ENCODE measurements at regions not wholly inside any gene's neighbourhood (a gene's known extent, or its start where the extent isn't known, plus 50 kb on each side); places are given as distances from the start of the nearest gene placed in this dataset.
"Not testable (repeated sequence)": the region's sequence is repeated elsewhere in the genome, so short reads cannot be mapped to it uniquely, and the experiment has no call there.

DNA sequence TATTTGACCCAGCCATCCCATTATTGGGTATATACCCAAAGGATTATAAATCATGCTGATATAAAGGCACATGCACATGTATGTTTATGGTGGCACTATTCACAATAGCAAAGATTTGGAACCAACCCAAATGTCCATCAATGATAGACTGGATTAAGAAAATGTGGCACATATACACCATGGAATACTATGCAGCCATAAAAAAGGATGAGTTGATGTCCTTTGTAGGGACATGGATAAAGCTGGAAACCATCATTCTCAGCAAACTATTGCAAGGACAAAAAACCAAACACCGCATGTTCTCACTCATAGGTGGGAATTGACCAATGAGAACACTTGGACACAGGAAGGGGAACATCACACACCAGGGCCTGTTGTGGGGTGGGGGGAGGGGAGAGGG, 147.3 kb upstream of the STK26 start:
- not testable (repeated sequence) for H3K4me3 ChIP-seq; DNase-seq (ENCODE audit: low read depth in 1 of 2, low spot score in 2 of 2); H3K9me3 ChIP-seq (replicated peaks); H3K27ac ChIP-seq; H3K4me1 ChIP-seq (replicated peaks); H3K27me3 ChIP-seq (replicated peaks); H3K36me3 ChIP-seq

DNA sequence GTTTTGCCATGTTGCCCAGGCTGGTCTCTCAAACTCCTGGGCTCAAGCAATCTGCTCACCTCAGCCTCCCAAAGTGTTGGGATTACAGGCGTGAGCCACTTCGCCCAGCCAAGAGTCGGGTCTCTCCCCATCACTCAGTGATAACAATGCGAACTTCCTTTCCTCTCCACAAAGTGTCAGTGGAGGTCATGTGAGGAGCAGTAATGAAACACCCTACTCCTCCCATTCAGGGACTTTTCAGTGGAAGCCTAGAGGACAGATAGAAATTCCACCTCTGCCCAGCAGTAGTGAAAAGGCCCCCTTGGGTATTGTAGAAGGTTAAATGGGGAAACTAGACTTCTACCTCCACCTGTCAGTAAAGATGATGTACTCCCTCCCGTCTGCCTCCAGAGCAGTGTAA, 141.9 kb upstream of the STK26 start:
- no peaks in the 10 kb centered on the region for H3K27me3 ChIP-seq (replicated peaks)
- DNase-seq (ENCODE audit: low read depth in 1 of 2, low spot score in 2 of 2): no peak
- H3K9me3 ChIP-seq (replicated peaks): no peaks in the 10 kb centered on the region
- no peaks in the 10 kb centered on the region for H3K36me3 ChIP-seq
- no peak overlapping the region for H3K4me3 ChIP-seq
- no peak overlapping the region for H3K27ac ChIP-seq
- H3K4me1 ChIP-seq (replicated peaks): no peaks in the 10 kb centered on the region

- not testable (repeated sequence) for H3K4me1 ChIP-seq (replicated peaks); H3K4me3 ChIP-seq; H3K36me3 ChIP-seq; DNase-seq (ENCODE audit: low read depth in 1 of 2, low spot score in 2 of 2); H3K27ac ChIP-seq; H3K9me3 ChIP-seq (replicated peaks); H3K27me3 ChIP-seq (replicated peaks)
These were observed 138.1 kb upstream of the STK26 start for GRCh38 chrX:131885042-131885441.

- not testable (repeated sequence) for H3K27me3 ChIP-seq (replicated peaks); H3K36me3 ChIP-seq; DNase-seq (ENCODE audit: low read depth in 1 of 2, low spot score in 2 of 2); H3K9me3 ChIP-seq (replicated peaks); H3K27ac ChIP-seq; H3K4me1 ChIP-seq (replicated peaks); H3K4me3 ChIP-seq
These were observed 129.2 kb upstream of the STK26 start for GRCh38 chrX:131893857-131894256.

- Histone ChIP-seq H3K4me3 (no peak overlapping the region), H3K27me3 (replicated peaks) (no peaks in the 10 kb centered on the region), H3K36me3 (no peaks in the 10 kb centered on the region), H3K27ac (no peak overlapping the region), H3K9me3 (replicated peaks) (no peaks in the 10 kb centered on the region), H3K4me1 (replicated peaks) (no peaks in the 10 kb centered on the region)
- DNase-seq (ENCODE audit: low read depth in 1 of 2, low spot score in 2 of 2): no peak
These were observed 128.1 kb upstream of the STK26 start for GRCh38 chrX:131894995-131895394.

DNA sequence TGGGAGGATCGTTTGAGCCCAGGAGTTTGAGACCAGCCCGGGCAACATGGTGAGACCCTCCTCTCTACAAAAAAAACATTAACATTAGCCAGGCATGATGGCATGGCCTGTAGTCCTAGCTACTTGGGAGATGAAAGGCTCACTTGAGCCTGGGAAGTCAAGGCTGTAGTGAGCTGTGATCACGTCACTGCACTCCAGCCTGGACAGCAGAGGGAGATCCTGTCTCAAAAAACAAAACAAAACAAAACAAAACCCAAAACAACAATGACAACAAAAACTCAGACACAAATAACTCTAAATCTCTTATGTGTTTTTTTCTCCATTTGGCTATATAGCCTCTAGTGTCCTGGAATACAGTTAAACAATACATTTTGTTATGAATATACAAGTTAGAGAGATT, 127.3 kb upstream of the STK26 start:
- DNase-seq (ENCODE audit: low read depth in 1 of 2, low spot score in 2 of 2): no peak
- Histone ChIP-seq H3K9me3 (replicated peaks) (no peaks in the 10 kb centered on the region), H3K27ac (no peak overlapping the region), H3K4me1 (replicated peaks) (no peaks in the 10 kb centered on the region), H3K36me3 (no peaks in the 10 kb centered on the region), H3K27me3 (replicated peaks) (no peaks in the 10 kb centered on the region), H3K4me3 (no peak overlapping the region)

DNA sequence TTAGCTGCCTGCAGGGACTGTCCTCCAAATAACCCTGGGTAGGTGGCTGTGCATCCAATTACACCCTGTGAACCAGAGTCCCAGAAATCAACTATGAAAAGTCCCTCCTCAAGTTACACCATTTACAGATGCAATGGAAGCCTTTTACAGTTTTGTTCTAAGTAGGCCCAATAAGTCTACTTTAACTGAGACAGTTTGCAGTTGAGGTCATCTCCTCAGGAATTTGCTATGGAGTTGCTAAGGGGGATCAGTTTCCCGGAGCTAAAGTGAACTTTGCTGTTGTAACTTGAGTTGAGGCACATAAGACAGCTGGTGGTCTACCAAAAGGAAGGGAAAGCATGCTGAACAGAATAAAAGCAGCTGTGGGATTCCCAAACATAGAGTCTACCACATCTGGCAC, 121.6 kb upstream of the STK26 start:
- Histone ChIP-seq H3K4me3 (no peak overlapping the region), H3K27ac (no peak overlapping the region), H3K36me3 (no peaks in the 10 kb centered on the region), H3K9me3 (replicated peaks) (no peaks in the 10 kb centered on the region), H3K27me3 (replicated peaks) (no peaks in the 10 kb centered on the region), H3K4me1 (replicated peaks) (no peaks in the 10 kb centered on the region)
- DNase-seq (ENCODE audit: low read depth in 1 of 2, low spot score in 2 of 2): no peak

DNA sequence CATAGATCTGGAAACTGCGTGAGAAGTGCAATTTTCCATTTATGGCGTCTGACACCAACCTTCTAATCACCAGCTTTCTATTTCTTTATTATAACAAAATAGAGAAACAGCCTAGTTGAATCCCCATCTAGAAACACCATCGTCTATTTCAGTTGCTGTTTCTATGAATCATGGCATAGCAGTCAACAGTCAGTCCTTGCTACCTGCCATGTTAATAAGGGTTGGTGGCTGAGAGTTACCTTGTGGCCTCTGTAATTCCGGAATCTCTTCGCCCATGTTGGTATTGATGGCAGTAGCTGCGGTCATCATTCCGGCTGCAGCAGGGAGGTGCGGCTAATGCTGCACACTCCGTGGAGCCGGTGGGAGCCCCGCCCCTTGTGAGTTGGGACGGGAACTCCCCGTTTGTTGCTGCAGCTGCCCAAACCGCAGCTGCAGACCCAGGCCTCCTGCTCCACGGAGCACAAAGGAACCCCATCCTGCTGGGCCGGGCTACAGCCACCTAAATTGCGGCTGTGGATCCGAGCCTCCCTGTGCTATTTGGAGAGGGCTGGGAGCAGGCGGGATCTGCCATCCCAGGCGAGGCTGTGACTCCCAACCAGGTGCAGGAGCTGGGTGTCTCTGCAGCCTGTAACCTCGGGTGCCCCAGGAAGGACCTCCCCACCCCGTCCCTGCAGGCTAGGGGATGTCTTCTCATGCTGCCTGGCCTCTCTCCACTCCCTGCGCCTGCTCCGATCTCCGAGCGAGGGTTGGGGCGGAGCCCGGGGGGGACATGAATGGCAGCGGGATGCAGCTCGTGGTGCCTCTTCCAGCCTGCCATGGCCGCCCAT, 115.4 kb upstream of the STK26 start:
- no peak for DNase-seq (ENCODE audit: low read depth in 1 of 2, low spot score in 2 of 2)
- Histone ChIP-seq H3K36me3 (no peaks in the 10 kb centered on the region), H3K27me3 (replicated peaks) (no peaks in the 10 kb centered on the region), H3K27ac (no peak overlapping the region), H3K4me3 (no peak overlapping the region), H3K4me1 (replicated peaks) (no peaks in the 10 kb centered on the region), H3K9me3 (replicated peaks) (no peaks in the 10 kb centered on the region)

GRCh38 chrX:131910586-131910985, 112.5 kb upstream of the STK26 start:
- Histone ChIP-seq H3K27me3 (replicated peaks) (no peaks in the 10 kb centered on the region), H3K4me3 (no peak overlapping the region), H3K27ac (no peak overlapping the region), H3K36me3 (no peaks in the 10 kb centered on the region), H3K9me3 (replicated peaks) (no peaks in the 10 kb centered on the region), H3K4me1 (replicated peaks) (no peaks in the 10 kb centered on the region)
- DNase-seq (ENCODE audit: low read depth in 1 of 2, low spot score in 2 of 2): no peak

DNA sequence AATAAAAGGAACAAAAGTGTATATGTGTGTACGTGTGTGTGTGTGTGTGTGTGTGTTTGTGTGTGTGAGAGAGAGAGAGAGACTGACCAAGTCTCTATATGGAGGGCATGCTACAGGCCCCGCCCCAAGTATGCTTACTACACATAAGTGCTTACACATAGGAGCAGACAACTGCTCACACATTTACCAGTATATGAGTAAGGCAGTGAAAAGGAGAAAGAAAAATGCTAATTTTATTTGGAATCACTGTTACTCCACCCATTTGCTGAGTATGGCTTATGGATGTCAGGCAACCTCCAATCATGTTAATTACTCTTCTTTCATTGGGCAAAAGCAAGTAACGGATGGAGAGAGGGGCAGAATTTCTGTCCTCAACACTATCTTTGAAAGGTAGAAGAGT, 107.6 kb upstream of the STK26 start:
- no peaks in the 10 kb centered on the region for H3K27me3 ChIP-seq (replicated peaks)
- no peaks in the 10 kb centered on the region for H3K4me1 ChIP-seq (replicated peaks)
- no peak overlapping the region for H3K27ac ChIP-seq
- no peak for DNase-seq (ENCODE audit: low read depth in 1 of 2, low spot score in 2 of 2)
- no peaks in the 10 kb centered on the region for H3K36me3 ChIP-seq
- H3K9me3 ChIP-seq (replicated peaks): no peaks in the 10 kb centered on the region
- H3K4me3 ChIP-seq: no peak overlapping the region

- H3K36me3 ChIP-seq: no peaks in the 10 kb centered on the region
- no peak for DNase-seq (ENCODE audit: low read depth in 1 of 2, low spot score in 2 of 2)
- no peak overlapping the region for H3K4me3 ChIP-seq
- H3K27ac ChIP-seq: no peak overlapping the region
- H3K4me1 ChIP-seq (replicated peaks): no peaks in the 10 kb centered on the region
- no peaks in the 10 kb centered on the region for H3K9me3 ChIP-seq (replicated peaks)
- H3K27me3 ChIP-seq (replicated peaks): no peaks in the 10 kb centered on the region
These were observed 105.5 kb upstream of the STK26 start for GRCh38 chrX:131917588-131917987.

GRCh38 chrX:131918839-131919238, 104.3 kb upstream of the STK26 start:
- no peak overlapping the region for H3K4me3 ChIP-seq
- DNase-seq (ENCODE audit: low read depth in 1 of 2, low spot score in 2 of 2): no peak
- H3K9me3 ChIP-seq (replicated peaks): no peaks in the 10 kb centered on the region

DNA sequence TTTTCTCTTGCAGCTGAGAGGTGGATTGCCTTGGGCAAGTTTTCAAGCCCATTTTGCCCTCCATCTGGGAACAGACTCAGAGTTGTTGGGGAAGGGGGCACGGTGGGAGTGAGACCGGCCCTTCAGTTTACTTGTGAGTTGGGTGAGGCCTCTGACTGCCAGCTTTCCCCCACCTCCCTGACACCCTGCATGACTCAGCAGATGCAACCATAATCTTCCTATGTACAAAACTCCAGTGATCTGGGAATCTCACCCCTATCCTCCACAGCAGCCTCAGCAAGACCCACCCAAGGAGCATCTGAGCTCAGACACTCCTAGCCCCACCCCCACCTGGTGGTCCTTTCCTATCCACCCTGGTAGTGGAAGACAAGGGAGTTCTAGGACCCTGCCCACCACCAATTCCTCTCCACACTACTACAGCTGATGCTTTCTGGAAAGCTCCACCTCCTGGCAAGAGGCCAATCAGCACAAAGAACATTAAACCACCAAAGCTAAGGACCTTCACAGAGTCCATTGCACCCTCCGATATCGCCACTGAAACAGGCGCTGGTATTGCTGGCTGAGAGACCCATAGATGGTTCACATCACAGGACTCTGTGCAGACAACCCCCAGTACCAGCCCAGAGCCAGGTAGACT, 99.4 kb upstream of the STK26 start:
- no peaks in the 10 kb centered on the region for H3K9me3 ChIP-seq (replicated peaks)
- H3K27ac ChIP-seq: no peak overlapping the region
- no peaks in the 10 kb centered on the region for H3K4me1 ChIP-seq (replicated peaks)
- H3K27me3 ChIP-seq (replicated peaks): no peaks in the 10 kb centered on the region
- H3K4me3 ChIP-seq: no peak overlapping the region
- H3K36me3 ChIP-seq: no peaks in the 10 kb centered on the region
- DNase-seq (ENCODE audit: low read depth in 1 of 2, low spot score in 2 of 2): no peak

More at GRCh38 chrX:131918839-131919238, 104.3 kb upstream of the STK26 start:
- H3K36me3 ChIP-seq: no peaks in the 10 kb centered on the region
- H3K4me1 ChIP-seq (replicated peaks): no peaks in the 10 kb centered on the region
- H3K27me3 ChIP-seq (replicated peaks): no peaks in the 10 kb centered on the region
- no peak overlapping the region for H3K27ac ChIP-seq

DNA sequence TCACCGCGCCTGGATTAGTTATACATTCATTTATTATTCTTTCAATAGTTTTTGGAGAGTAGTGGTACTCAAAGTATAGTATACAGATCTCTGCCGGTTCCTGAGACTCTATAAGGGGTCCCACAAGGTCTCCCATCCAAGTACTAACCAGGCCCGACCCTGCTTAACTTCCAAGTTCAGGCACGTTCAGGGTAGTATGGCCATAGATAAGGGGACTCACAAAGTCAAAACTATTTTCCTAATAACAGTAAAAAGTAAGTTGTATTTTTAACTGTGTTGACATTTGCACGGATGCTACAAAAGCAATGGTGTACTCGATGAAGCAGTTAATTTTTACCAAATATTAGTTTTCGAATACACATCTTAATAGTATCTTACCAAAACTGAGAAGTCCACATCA, 84.4 kb upstream of the STK26 start:
- Histone ChIP-seq H3K27me3 (replicated peaks) (no peaks in the 10 kb centered on the region), H3K9me3 (replicated peaks) (no peaks in the 10 kb centered on the region), H3K4me1 (replicated peaks) (no peaks in the 10 kb centered on the region), H3K27ac (no peak overlapping the region), H3K4me3 (no peak overlapping the region), H3K36me3 (no peaks in the 10 kb centered on the region)
- no peak for DNase-seq (ENCODE audit: low read depth in 1 of 2, low spot score in 2 of 2)

DNA sequence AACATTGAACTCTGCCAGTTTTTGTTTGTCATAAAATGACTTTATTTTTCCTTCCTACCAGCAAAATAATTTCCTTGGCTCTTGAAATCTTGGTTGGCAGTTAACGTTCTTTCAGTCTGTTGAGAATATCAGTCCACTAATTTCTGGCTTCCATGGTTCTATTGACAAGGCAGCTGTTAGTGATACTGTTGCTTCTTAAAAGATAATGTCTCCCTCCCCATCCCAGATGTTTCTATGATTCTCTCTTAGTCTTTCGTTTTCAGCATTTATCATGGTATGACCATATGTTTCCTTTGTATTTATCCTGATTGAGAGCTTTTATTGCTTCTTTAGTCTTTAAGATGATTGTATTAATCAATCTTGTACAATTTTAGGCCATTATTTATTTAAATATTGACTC, 81.1 kb upstream of the STK26 start:
- H3K4me1 ChIP-seq (replicated peaks): no peaks in the 10 kb centered on the region
- no peak overlapping the region for H3K27ac ChIP-seq
- H3K36me3 ChIP-seq: no peaks in the 10 kb centered on the region
- H3K9me3 ChIP-seq (replicated peaks): no peaks in the 10 kb centered on the region
- H3K4me3 ChIP-seq: no peak overlapping the region
- H3K27me3 ChIP-seq (replicated peaks): no peaks in the 10 kb centered on the region
- DNase-seq (ENCODE audit: low read depth in 1 of 2, low spot score in 2 of 2): no peak
